ENCODE measurements at regions not wholly inside any gene's neighbourhood (a gene's known extent, or its start where the extent isn't known, plus 50 kb on each side); places are given as distances from the start of the nearest gene placed in this dataset.

GRCh38 chr5:5078009-5078897 lies 61.9 kb upstream of the ADAMTS16 start:
- DNase-seq (ENCODE audit: low spot score): no peak

- DNase-seq (ENCODE audit: low spot score): no peak
Measured at GRCh38 chr5:5079876-5080275, 60.3 kb upstream of the ADAMTS16 start.

GRCh38 chr5:5080790-5081189 lies 59.3 kb upstream of the ADAMTS16 start:
- DNase-seq (ENCODE audit: low spot score): no peak

- DNase-seq (ENCODE audit: low spot score): no peak
Measured at GRCh38 chr5:5085381-5085780, 54.7 kb upstream of the ADAMTS16 start.

GRCh38 chr5:5089895-5090649 lies 50.1 kb upstream of the ADAMTS16 start:
- no peak for DNase-seq (ENCODE audit: low spot score)

All from mesenteric fat pad (tissue), 1 donor.